ENCODE measurements at regions not wholly inside any gene's neighbourhood (a gene's known extent, or its start where the extent isn't known, plus 50 kb on each side); places are given as distances from the start of the nearest gene placed in this dataset.

- no peak for DNase-seq
Measured at GRCh38 chrX:126489116-126489695, 63.4 kb downstream of the DCAF12L1 start.

- no peak for DNase-seq
Measured at GRCh38 chrX:126485409-126485808, 67.2 kb downstream of the DCAF12L1 start.

GRCh38 chrX:126481916-126482315 is 70.7 kb downstream of the DCAF12L1 start:
- no peak for DNase-seq

GRCh38 chrX:126459896-126460826 is 92.5 kb downstream of the DCAF12L1 start:
- peak in 1 of 3 experiments; percentile 50 for DNase-seq

- no peak for DNase-seq
Measured at GRCh38 chrX:126456136-126456535, 96.5 kb downstream of the DCAF12L1 start.

GRCh38 chrX:126448681-126449080 is 103.9 kb downstream of the DCAF12L1 start:
- no peak for DNase-seq
